ENCODE measurements at regions not wholly inside any gene's neighbourhood (a gene's known extent, or its start where the extent isn't known, plus 50 kb on each side); places are given as distances from the start of the nearest gene placed in this dataset.

- intact Hi-C loops (cut with DNase I) = no loop called here
- TF ChIP-seq EP300 (IDR thresholded peaks at IDR 0.05) (no peak), POLR2A (IDR thresholded peaks at IDR 0.05) (no peak), CTCF (IDR thresholded peaks at IDR 0.05) (no peak)
- Histone ChIP-seq H3K4me3 (no peak overlapping the region), H3K4me1 (ENCODE audit: insufficient read depth) (no peaks in the 10 kb centered on the region), H3K36me3 (no peaks in the 10 kb centered on the region), H3K9me3 (no peaks in the 10 kb centered on the region), H3K27ac (no peak overlapping the region), H3K27me3 (no peaks in the 10 kb centered on the region)
- WGBS, 3 donors = 88 to 95% (median 91%) methylated on average over 2 of the region's 2 CpGs
- DNase-seq = no peak
These were observed 324.9 kb downstream of the CCDC85A start for GRCh38 chr2:56508662-56509061.

- no peak for DNase-seq
- Histone ChIP-seq H3K36me3 (no peaks in the 10 kb centered on the region), H3K4me1 (ENCODE audit: insufficient read depth) (no peaks in the 10 kb centered on the region), H3K27me3 (no peaks in the 10 kb centered on the region), H3K9me3 (no peaks in the 10 kb centered on the region), H3K27ac (no peak overlapping the region), H3K4me3 (no peak overlapping the region)
- TF ChIP-seq CTCF (IDR thresholded peaks at IDR 0.05) = no peak
- TF ChIP-seq POLR2A (IDR thresholded peaks at IDR 0.05) = no peak
- no peak for TF ChIP-seq EP300 (IDR thresholded peaks at IDR 0.05)
- intact Hi-C loops (cut with DNase I) = no loop called here
- 84 to 91% (median 88%) methylated on average over 2 of the region's 2 CpGs for WGBS, 3 donors
These were observed 326.8 kb downstream of the CCDC85A start for GRCh38 chr2:56510610-56511009.

- Histone ChIP-seq H3K27me3 (no peaks in the 10 kb centered on the region), H3K27ac (no peak overlapping the region), H3K4me3 (no peak overlapping the region), H3K4me1 (ENCODE audit: insufficient read depth) (no peaks in the 10 kb centered on the region), H3K36me3 (no peaks in the 10 kb centered on the region), H3K9me3 (no peaks in the 10 kb centered on the region)
- intact Hi-C loops (cut with DNase I) = no loop called here
- TF ChIP-seq CTCF (IDR thresholded peaks at IDR 0.05) (no peak), POLR2A (IDR thresholded peaks at IDR 0.05) (no peak), EP300 (IDR thresholded peaks at IDR 0.05) (no peak)
- no peak for DNase-seq
These were observed 331.6 kb downstream of the CCDC85A start for GRCh38 chr2:56515399-56515798.

GRCh38 chr2:56519806-56520205 is 336.0 kb downstream of the CCDC85A start:
- TF ChIP-seq EP300 (IDR thresholded peaks at IDR 0.05) (no peak), CTCF (IDR thresholded peaks at IDR 0.05) (no peak), POLR2A (IDR thresholded peaks at IDR 0.05) (no peak)
- Histone ChIP-seq H3K4me3 (no peak overlapping the region), H3K27me3 (no peaks in the 10 kb centered on the region), H3K36me3 (no peaks in the 10 kb centered on the region), H3K27ac (no peak overlapping the region), H3K4me1 (ENCODE audit: insufficient read depth) (no peaks in the 10 kb centered on the region), H3K9me3 (no peaks in the 10 kb centered on the region)
- no peak for DNase-seq
- 0 to 2% (median 0%) methylated on average over 1 of the region's 1 CpG for WGBS, 3 donors
- intact Hi-C loops (cut with DNase I) = no loop called here

- WGBS, 3 donors = 43 to 44% (median 44%) methylated on average over 5 of the region's 5 CpGs
- Histone ChIP-seq H3K27ac (no peak overlapping the region), H3K4me1 (ENCODE audit: insufficient read depth) (no peaks in the 10 kb centered on the region), H3K27me3 (no peaks in the 10 kb centered on the region), H3K36me3 (no peaks in the 10 kb centered on the region), H3K4me3 (no peak overlapping the region), H3K9me3 (no peaks in the 10 kb centered on the region)
- DNase-seq = no peak
- no peak for TF ChIP-seq EP300 (IDR thresholded peaks at IDR 0.05)
- no peak for TF ChIP-seq CTCF (IDR thresholded peaks at IDR 0.05)
- no peak for TF ChIP-seq POLR2A (IDR thresholded peaks at IDR 0.05)
- intact Hi-C loops (cut with DNase I) = no loop called here
These were observed 338.9 kb downstream of the CCDC85A start for GRCh38 chr2:56522605-56523089.

Data from ovary (tissue), 7 donors.